HL-60 (cell line): ENCODE measurements at regions not wholly inside any gene's neighbourhood (a gene's known extent, or its start where the extent isn't known, plus 50 kb on each side); places are given as distances from the start of the nearest gene placed in this dataset.

Source experiments
- GABPA ChIP-seq: IDR thresholded peaks from 2 replicates; pipeline ENCODE4 v1.6.1; 2012; ENCODE audit warnings: low read depth
- POLR2AphosphoS5 ChIP-seq: IDR thresholded peaks from 2 replicates; pipeline ENCODE4 v1.6.1; 2012; ENCODE audit warnings: low read depth
- SPI1 ChIP-seq: IDR thresholded peaks from 2 replicates; pipeline ENCODE4 v1.6.1; 2012; ENCODE audit warnings: low read depth, mild to moderate bottlenecking, borderline replicate concordance
- TF ChIP-seq, protein P1 (sequence below): IDR thresholded peaks from one replicate; pipeline ENCODE4 v1.5.1; 2011; ENCODE audit warnings: low read length, control low read depth, inconsistent platforms; ENCODE audit not compliant: insufficient read depth
- TF ChIP-seq, protein P2 (sequence below): IDR thresholded peaks from 2 replicates; pipeline ENCODE4 v1.6.1; 2012; ENCODE audit warnings: low read depth; ENCODE audit not compliant: insufficient replicate concordance

DNA sequence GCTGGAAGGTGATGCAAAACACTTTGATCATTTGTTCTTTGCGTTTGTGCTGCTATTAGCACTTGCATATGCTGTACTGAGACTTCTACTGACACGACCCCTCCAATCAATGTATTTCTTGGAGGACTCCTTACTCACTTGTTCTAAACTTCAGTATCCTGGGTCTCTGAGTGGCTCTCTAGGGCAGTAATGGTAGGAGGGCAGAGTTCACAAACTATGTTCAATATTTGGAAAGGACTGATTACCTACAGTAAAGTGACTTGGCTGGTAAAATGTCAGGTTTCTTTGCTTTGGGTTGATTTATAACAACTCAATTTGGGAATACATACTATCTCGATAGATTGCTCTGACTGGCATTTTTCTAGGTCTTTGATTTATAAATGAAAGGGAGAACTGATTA, 93.7 kb downstream of the TRIM43 start:
- TF ChIP-seq, protein P1, sequence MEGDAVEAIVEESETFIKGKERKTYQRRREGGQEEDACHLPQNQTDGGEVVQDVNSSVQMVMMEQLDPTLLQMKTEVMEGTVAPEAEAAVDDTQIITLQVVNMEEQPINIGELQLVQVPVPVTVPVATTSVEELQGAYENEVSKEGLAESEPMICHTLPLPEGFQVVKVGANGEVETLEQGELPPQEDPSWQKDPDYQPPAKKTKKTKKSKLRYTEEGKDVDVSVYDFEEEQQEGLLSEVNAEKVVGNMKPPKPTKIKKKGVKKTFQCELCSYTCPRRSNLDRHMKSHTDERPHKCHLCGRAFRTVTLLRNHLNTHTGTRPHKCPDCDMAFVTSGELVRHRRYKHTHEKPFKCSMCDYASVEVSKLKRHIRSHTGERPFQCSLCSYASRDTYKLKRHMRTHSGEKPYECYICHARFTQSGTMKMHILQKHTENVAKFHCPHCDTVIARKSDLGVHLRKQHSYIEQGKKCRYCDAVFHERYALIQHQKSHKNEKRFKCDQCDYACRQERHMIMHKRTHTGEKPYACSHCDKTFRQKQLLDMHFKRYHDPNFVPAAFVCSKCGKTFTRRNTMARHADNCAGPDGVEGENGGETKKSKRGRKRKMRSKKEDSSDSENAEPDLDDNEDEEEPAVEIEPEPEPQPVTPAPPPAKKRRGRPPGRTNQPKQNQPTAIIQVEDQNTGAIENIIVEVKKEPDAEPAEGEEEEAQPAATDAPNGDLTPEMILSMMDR = no peak
- no peak for TF ChIP-seq POLR2AphosphoS5
- TF ChIP-seq, protein P2, sequence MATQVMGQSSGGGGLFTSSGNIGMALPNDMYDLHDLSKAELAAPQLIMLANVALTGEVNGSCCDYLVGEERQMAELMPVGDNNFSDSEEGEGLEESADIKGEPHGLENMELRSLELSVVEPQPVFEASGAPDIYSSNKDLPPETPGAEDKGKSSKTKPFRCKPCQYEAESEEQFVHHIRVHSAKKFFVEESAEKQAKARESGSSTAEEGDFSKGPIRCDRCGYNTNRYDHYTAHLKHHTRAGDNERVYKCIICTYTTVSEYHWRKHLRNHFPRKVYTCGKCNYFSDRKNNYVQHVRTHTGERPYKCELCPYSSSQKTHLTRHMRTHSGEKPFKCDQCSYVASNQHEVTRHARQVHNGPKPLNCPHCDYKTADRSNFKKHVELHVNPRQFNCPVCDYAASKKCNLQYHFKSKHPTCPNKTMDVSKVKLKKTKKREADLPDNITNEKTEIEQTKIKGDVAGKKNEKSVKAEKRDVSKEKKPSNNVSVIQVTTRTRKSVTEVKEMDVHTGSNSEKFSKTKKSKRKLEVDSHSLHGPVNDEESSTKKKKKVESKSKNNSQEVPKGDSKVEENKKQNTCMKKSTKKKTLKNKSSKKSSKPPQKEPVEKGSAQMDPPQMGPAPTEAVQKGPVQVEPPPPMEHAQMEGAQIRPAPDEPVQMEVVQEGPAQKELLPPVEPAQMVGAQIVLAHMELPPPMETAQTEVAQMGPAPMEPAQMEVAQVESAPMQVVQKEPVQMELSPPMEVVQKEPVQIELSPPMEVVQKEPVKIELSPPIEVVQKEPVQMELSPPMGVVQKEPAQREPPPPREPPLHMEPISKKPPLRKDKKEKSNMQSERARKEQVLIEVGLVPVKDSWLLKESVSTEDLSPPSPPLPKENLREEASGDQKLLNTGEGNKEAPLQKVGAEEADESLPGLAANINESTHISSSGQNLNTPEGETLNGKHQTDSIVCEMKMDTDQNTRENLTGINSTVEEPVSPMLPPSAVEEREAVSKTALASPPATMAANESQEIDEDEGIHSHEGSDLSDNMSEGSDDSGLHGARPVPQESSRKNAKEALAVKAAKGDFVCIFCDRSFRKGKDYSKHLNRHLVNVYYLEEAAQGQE = no peak
- no peak for TF ChIP-seq GABPA
- TF ChIP-seq SPI1 = no peak
